HG02852 (cell line): ENCODE measurements at regions not wholly inside any gene's neighbourhood (a gene's known extent, or its start where the extent isn't known, plus 50 kb on each side); places are given as distances from the start of the nearest gene placed in this dataset.
"Not testable (repeated sequence)": the region's sequence is repeated elsewhere in the genome, so short reads cannot be mapped to it uniquely, and the experiment has no call there.

Experiments used
- ATAC-seq: cut with Tn5 transposase; IDR thresholded peaks from one replicate; pipeline ENCODE4 v1.9.1; 2021; ENCODE audit warnings: mild to moderate bottlenecking, moderate library complexity; ENCODE audit not compliant: unreplicated experiment

- no peak for ATAC-seq
These were observed 59.6 kb upstream of the NDUFV2 start for GRCh38 chr18:9042766-9043481.

DNA sequence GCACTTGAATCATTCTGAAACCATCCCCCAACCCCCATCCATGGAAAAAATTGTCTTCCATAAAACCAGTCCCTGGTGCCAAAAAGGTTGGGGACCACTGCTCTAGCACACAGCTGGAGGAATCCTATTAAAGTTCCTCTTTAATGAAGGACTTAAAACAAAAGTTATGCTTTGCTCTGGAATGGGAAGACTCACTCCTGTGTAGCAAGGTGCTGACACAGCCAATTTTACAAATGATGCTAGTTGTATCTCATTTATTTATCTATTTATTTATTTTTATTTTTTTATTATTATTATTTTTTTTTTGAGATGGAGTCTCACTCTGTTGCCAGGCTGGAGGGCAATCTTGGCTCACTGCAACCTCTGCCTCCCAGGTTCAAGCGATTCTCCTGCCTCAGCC is 58.9 kb upstream of the NDUFV2 start:
- ATAC-seq = no peak

GRCh38 chr18:9047715-9048114 is 54.8 kb upstream of the NDUFV2 start:
- ATAC-seq = no peak

DNA sequence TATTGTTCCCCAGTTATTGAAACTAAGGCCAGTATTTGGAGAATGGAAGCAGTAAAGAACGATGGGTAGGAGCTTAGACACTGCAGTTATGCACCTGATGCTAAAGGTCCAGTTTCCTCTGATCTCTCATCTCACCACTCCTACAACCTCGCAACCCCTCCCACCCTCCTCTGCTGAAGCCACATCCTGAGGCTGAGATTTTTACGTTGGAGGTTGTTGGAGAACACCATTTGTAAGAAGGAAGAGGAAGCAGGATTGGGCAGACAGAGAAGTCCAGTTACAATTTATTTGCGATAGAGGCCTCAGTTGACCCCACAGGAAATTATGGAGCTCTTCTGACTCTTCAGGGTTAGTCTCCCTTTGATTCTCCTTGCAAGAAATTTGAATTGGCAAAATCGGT is 54.3 kb upstream of the NDUFV2 start:
- ATAC-seq = no peak

GRCh38 chr18:9048808-9049494 is 53.5 kb upstream of the NDUFV2 start:
- no peak for ATAC-seq

DNA sequence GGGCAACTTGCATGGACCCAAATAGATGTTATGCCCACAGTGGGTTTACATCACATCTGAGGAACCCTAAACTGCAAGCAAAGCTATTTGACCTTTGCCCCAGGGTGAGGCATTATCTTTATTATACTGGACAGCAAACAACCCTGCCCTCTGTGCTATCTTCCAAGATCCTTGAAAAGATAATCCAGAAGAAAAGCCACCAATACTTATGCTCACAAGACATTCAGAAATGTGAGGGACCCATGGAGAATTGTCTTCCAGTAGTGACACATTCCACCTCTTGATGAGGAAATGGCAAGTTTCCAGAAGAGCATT is 53.0 kb upstream of the NDUFV2 start:
- no peak for ATAC-seq

DNA sequence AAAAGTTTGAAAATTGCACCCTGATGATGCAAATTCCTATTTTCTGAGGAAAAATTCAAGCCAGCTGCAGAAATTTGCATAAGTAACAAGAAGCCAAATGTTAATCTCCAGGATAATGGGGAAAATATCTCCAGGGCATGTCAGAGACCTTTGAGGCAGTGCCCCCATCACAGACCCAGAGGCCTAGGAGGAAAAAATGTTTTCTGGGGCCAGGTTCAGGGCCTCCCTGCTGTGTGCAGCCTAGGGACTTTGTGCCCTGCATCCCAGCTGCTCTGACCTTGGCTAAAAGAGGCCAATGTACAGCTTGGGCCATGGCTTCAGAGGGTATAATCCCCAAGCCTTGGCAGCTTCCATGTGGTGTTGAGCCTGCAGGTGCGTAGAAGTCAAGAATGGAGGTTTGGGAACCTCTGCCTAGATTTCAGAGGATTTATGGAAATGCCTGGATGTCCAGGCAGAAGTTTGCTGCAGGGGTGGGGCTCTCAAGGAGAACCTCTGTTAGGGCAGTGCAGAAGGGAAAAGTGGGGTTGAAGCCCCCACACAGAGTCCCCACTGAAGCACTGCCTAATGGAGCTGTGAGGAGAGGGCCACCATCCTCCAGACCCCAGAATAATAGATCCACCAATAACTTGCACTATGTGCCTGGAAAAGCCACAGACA is 51.7 kb upstream of the NDUFV2 start:
- not testable (repeated sequence) for ATAC-seq
